Middle frontal gyrus (tissue), 1 donor: ENCODE measurements at regions not wholly inside any gene's neighbourhood (a gene's known extent, or its start where the extent isn't known, plus 50 kb on each side); places are given as distances from the start of the nearest gene placed in this dataset.

Source experiments
- DNase-seq: peaks from one replicate; pipeline ENCODE4 v3.0.0-alpha.2; 2015; ENCODE audit warnings: low spot score; ENCODE audit errors: extremely low spot score

DNA sequence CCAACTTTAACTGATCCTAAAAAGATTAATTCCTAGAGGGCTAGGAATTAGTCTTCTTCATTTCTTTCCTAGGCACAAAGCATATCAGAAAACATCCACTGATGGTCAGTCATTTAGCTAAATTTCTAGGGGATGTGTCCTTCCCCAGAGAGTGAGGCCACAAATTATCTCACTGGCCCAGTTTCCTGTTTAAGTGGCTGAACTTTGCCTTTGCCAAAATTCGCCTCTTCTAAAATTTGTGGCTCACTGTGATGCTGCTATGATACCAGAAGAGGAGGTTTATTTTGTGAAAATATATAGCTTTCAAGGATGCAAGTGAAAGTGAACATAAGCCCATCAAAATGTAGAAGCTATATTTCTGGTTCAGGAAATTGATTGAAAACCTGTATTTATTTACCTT lies 98.1 kb upstream of the FER start:
- DNase-seq, result no peak

DNA sequence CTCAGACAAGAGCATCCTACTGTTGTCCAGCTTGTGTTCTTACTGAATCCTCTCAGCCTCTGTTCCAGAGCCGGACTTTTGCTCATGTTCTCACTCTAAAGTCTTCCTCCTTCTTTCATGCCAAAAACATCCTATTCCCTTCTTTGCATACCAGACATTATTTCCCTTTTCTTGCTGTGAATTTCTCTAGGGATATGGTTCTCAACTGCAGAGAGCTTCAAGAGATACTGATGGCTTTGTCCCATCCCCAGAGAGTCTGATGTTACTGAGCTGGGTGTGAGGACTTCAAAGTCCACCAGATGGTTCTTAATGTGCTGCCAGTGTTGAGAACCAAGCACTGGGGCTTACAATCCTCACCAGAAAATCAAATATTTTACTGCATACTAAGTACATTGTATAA lies 98.6 kb upstream of the FER start:
- DNase-seq, result no peak

DNA sequence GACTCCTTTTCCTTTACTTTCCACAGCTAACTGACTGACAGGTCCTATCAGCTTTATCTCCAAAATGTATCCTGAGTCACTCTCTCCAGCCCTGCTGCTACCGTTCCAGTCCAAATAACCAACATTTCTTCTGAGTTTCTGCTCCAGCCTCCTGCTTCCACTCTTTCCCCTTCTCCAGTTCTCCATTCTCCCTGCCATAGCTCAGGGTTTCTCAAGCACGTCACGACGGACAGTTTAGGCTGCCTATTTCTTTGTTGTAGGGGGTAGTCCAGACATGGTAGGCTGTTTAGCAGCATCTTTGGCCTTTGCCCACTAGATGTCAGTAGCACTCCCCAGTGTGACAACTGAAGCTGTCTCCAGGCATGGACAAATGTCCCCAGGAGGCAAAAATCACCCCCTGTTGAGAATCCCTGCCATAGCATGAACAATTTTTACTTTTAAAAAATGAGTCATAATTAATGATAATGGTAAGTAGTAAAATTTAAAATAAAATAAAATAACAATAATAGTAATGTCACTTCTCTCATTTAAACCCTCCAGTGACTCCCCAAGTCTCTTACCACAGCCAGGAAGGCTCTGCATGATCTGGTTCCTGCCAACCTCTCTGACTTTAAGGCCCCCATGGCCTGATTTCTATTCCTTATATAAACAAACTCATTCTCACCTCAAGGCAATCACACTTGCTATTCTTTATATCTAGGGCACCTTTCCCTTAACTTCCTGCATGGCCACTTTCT lies 105.4 kb upstream of the FER start:
- DNase-seq, result peak; percentile 54

DNA sequence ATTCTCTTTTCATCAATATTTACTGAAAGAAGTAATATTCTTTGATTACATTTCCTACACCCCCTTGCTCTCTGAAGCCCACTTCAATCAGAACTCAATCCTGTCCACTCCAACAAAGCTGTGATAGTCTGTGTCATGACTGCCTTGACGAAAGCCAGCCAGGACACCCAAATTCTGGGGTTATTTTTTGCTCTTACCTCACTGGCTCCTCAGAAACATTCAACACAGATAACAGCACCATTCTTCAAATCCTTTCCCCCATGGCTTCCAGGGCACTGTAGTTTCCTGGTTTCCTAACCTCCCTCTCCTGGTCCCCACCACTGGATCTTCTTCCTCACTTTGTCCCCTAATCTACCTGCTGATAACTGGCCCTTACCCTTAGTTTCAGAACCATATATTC lies 106.1 kb upstream of the FER start:
- DNase-seq, result no peak

DNA sequence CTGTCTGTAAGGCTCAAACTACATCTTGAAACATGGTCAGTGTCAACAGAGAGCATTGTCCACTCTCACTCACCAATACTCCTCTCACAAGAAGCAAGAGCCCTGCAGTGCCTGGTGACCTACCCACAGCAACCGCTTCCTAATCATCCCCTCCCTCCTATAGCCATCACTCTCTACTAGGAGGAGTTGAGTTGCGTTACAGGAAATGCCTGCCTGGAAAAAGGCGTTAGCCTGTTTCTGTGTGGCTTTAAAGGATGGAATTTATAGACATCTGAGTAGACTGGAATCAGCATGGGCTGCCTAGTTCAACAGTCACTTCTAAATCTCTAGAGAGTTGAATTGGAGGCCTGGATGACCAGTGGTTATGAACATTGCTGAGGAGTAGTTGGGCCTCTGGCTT lies 108.3 kb upstream of the FER start:
- DNase-seq, result no peak

DNA sequence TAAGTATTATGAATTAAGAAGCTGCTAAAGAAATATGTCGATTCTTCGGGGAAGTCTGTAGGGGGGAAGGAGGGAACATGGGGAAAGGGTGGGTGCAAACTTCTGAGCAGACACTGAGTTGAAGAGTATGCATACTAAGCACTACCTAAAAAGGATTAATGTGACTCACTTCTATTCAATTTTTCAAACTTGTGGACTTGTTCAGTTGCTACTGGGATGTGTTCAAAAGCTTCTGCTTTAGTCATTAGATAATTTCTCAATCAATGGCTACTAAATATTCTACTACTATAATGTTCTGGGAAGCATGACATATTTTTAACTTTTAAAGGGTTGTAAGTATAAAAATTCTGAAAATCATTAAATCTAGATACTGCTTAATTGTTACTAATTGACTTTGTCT lies 109.7 kb upstream of the FER start:
- no peak for DNase-seq

DNA sequence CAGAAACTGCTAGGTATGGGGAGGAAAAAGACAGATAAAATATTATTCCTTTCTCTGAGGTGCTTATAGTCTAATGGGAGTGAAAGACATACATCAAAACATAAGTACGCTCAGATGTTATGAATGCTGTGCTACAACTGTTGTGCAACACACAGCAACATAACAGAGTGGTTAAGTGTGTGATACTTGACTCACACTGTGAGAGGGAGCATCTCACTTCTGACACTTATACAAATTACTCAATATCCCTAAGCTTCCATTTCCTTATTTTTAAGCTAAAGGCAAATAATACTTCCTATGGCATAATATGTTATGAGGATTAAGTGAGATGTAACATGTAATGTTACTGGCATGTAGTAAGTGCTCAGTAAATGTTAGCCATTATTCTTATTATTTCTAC lies 110.6 kb upstream of the FER start:
- DNase-seq, result no peak

DNA sequence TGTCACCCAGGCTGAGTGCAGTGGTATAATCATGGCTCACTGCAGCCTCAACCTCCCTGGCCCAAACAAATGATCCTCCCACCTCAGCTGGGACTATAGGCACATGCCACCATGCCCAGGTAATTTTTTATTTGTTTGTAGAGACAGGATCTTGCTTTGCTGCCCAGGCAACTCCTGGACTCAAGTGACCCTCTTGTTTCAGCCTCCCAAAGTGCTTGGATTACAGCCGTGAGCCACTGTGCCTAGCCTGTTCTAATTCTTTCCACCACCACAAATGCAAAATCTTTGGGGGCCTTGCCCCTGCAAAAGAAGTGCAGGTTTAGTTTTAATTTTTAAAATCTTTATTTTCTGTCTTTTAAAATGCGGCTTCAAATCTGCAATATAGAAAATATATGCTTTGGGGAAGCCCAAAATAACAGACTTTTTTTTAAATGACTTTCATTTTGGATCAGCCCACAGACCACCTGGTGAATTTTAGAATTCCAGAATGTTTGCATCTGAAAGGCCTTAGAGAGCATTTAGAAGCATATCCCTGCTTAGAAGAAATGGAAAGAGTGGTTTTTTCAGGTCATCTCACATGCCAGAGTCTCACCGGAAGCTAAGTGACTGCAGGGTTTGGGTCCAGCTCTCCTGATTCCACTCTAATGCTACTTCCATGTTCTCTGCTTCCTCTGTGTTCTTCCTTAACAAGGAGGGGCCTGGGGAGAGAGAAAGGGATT lies 111.4 kb upstream of the FER start:
- DNase-seq, result no peak

DNA sequence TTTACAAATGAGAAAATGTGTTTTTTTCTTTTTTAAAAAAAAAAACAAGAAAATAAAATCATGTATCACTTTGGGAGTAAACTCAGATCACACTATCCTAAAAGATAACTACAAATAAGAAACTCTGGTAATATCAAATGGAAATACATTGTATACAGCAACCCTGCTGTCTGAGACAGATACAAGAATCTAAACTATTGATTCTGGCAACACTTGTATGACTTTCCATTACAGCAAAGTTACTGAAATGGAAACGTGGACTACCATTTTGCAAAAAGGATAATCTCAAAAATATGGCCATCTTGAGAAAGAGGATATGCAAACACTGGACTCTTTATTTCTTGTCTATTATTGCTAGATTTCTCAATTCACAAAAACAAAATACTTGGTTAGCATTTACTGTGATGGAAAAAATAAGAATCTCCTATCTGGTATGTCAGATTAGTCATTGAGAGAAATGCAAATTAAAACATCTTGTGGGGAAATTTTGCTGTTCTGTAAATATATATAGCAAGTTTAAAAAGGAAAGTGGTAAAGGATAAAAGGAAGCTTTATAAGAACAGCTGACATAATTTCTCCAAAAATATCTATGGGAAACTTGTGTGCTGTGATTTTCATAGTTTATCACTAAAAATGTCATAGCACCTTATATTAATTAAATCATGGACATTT lies 112.9 kb upstream of the FER start:
- DNase-seq, result no peak

DNA sequence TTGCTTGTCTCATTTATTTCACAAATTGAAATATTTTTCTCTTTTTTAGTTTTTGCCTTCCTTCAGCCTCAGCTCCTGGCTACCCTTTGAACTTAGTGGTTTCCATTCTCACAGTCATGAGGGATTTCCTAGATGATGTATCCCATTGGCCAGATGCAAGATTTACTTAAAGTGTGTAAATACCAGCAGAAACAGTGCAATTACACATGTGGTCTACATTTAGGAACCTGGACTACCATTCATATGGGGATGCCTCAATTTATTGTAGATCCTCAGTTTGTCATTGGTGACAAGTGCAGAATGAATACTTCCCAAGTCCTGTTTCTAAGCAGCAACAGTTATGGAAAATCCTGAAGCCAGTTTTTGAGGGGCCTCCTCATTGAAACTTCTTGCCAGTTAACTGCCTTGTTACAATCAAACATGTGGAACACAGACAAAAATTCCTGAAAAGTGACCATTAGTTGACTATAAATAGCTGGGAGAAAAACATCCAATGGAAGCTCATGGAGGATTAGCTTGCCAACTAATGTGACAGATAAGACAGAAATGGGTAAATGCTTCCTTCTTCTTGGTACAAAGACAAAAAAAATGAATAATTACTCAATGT lies 113.6 kb upstream of the FER start:
- no peak for DNase-seq

DNA sequence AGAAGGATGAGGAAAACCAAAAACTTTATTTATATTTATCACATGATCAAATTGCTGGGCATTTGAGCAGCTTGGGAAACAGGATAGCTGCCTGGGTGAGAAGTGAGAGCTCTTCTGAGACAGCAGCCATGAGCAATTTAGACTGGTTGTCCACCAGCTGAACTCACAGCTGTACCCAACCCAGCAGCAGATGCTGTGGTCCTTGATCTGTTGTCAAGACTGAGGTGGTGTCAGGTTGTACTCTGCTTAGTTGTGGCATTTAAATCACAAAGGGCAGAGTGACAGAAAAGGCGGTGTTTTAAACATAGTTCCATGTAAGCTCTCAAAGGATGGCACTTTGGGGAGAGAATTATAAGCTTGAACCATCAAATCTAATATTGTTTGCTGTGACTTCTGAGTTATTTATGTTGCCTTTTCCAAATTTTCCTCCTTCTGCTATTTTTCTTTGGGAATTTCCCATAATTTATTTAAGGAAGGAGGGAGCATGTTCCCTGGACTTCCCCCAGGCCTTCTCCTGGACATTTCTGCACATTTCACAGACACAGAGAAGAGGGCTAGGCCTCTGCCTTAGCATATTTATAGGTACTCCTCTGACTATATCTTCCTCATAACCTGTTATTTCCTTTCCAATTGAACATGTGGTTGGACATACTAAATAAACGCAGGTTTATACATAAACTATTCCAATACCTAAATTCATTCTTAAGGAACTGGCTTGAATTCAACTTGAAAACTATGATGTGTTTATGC lies 117.7 kb upstream of the FER start:
- DNase-seq, result no peak

DNA sequence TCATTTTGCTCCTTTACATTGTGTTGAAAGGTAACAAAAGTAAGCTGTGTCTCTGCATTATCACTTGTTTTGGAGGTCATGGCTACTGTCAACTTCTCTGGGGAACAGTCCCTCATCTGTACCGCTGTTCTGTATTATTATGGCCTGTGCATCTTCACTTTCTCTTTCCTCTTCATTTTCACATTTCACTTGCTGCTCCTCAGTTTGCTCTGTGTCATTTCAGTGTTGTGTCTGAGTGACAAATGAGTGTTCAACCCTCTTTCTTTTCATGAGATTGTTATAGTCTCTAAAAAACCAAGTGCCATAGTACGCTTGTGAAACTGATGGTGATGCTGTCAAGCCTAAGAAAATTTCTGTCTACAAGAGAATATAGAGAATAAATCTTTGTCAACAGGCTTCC lies 122.0 kb upstream of the FER start:
- no peak for DNase-seq

DNA sequence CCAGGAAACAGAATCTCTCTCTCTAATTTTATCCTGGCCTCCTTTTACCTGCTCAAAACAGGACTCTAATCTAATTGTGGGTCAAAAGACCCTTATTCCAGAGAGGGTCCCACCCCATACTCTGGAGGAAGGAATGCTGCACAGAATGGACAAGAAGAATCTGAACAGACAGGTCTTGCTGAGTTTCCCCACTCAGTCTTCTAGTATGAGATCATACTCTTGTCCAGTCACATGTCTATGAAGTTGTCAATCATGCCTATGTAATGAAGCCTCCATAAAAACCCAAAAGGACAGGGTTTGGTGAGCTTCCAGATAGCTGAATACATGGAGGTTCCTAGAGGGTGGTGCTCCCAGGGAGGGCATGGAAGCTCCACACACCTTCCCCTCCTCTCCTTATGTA lies 123.9 kb upstream of the FER start:
- DNase-seq, result no peak

DNA sequence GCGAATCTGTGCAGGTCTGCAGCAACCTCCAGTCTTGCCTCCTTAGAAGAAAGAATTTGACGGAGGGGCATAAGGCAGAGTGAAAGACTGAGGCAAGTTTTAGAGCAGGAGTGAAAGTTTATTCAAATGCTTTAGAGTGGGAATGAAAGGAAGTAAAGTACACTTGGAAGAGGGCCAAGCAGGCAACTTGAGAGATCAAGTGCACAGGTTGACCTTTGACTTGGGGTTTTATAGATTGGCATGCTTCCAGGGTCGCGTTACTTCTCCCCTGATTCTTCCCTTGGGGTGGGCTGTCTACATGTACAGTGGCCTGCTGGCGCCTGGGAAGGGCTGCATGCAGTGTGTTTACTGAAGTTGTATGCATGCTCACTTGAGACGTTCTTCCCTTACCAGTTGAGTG lies 127.2 kb upstream of the FER start:
- no peak for DNase-seq

DNA sequence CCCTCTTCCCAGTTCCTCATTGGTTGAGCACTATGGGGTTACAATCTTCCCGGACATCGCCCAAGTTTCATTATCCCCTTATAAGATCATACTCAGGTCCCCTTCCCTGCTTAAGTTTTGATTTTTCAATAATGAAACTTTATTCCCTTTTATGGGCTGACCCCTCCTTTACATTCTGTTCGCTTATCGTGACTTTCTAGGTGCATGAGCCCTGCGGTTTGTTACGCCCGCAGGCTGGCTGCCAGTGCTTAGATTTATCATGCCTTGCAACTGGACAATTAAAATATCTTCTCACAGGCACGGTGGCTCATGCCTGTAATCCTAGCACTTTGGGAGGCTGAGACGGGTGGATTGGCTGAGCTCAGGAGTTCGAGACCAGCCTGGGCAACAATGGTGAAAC lies 127.9 kb upstream of the FER start:
- no peak for DNase-seq

DNA sequence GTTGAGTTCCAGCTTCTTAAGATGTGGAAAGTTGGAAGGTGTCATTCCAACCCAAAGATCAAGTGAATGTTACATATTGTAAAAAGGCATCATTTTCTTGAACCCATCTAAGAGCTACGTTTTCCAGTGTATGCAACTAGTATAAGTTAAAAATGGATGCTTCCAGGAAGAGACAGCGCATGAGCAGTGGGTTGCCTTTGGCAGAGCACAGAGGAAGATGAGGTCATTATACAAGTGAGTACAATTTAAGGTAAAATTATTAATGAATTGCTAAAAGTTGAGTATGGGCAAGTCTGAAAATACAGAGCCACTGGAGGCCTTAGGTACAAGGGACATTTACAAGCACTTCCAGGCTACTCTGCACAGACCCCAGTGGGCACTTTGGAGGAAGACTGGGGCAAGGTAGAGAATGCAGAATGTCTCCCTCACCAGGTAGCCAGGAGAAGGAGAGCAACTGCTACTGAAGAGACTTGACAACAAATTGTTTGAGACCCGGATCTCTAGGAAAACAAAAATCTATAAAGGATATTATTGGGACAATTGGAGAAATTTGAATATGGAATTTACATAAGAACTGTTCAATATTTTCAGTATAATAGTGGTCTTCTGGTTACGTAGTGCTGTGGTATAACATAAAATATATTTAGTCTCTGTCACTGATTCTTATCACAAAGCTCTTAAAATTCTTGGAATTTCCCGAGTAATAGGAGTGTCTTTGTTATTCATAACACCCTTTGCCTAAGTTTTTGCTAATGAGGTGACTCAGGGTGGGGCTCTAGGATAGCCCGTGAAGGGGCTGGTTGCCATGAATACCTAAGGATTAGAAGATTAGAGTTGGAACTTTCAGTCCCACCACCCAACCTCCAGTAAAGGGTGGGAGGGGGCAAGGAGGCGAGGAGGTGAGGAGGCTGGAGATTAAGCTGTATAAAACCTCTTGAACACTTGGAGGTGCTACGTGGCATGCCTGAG lies 129.9 kb upstream of the FER start:
- no peak for DNase-seq

DNA sequence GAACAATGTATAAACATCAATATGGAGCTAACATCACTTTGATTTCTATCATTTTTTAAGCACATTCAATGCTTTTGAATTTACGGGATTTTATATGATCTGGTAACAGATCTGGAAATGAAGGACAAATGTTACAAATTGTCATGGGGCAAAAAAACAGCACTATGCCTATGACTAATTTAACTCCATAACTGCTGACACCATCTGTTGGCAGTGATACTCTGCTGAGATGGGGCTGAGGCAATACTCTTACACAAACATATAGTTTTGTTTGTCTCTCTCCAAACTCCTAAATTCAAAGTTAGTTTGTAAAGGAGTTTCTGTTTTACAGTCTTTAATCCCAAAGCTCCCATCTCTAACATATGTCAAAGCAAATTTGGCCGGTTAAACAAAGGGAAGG lies 132.5 kb upstream of the FER start:
- no peak for DNase-seq

DNA sequence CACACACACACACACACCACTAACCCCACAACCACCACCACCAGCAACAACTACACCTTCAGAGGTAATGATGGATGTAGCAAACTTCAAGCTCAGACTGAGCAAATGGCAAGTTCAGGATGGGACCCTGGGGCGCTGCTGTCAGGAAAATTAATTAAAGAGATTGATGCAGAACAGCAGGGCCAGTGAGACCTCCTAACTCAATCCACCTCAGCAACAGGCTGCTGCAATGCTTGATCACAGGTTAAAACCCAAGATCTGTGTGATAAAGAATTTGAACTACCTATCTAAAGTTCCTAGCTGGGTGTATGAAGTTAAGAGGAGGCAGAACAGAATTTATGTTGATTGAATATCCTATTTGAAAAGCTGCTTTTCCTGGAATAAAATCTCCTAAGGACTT lies 140.3 kb upstream of the FER start:
- no peak for DNase-seq

DNA sequence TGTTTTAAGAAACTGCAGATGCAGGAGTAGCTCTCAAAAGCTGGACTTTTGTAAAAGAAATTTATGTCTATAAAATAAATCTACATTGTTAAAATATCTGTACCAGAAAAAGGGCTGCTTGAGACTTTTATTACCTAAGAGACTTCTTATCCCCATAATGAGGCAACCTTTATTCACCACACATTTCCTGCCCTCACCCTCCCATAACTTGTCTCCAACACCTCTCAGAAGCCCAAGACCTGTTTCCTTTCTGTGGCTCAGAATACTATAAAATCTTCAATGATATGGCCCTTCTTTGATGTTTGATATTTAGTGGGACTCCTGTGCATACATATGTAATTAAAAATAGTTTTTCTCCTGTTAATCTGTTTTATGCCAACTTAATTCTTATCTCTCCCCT lies 141.5 kb upstream of the FER start:
- no peak for DNase-seq

DNA sequence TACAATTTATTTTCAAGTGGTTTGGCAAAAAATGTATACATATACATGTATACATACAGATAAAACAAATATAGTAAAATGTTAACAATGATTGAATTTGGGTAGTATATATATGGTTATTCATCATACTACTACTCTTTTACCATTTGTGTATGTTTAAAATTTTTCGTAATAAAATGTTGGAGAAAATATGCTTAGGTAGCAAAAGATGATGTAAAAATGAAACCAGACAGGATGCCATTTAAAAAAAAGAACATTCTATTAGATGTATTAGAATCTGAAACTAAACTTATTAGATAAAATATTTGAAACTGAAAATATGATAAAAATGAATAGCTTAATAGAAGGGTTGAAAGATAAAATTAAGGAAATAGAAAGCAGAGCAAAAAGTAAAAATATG lies 144.9 kb upstream of the FER start:
- no peak for DNase-seq
